HepG2 (cell line): ENCODE measurements at regions not wholly inside any gene's neighbourhood (a gene's known extent, or its start where the extent isn't known, plus 50 kb on each side); places are given as distances from the start of the nearest gene placed in this dataset.

Experiments
- ARID2 ChIP-seq: sonication (generic); formaldehyde crosslinking; IDR thresholded peaks from 2 replicates; pipeline ENCODE4 v1.8.1; 2022; ENCODE audit warnings: mild to moderate bottlenecking, missing genetic modification reagents, borderline replicate concordance
- FOSL1 ChIP-seq: sonication (generic); formaldehyde crosslinking; IDR thresholded peaks from 2 replicates; pipeline ENCODE4 v1.9.0; 2021; ENCODE audit warnings: missing genetic modification reagents, borderline replicate concordance
- FOXP1 ChIP-seq, 2 experiments: fragments of 450-650 bp in 1 of 2; IDR thresholded peaks; 2 replicates each; pipeline ENCODE4 v1.6.1; 2017 to 2018; ENCODE audit warnings: antibody characterized with exemption in 1 of 2
- GABPB1 ChIP-seq: IDR thresholded peaks from 2 replicates; pipeline ENCODE4 v1.6.1; 2016; ENCODE audit warnings: mild to moderate bottlenecking, missing genetic modification reagents, moderate library complexity, missing compliant biosample characterization
- JARID2 ChIP-seq: sonication (generic); formaldehyde crosslinking; IDR thresholded peaks from 2 replicates; pipeline ENCODE4 v1.8.1; 2023; ENCODE audit warnings: missing genetic modification reagents, inconsistent platforms; ENCODE audit not compliant: insufficient replicate concordance
- KIAA2018 ChIP-seq: sonication (generic); formaldehyde crosslinking; IDR thresholded peaks from 2 replicates; pipeline ENCODE4 v1.5.0; 2020; ENCODE audit warnings: mild to moderate bottlenecking, missing genetic modification reagents, borderline replicate concordance
- NFATC3 ChIP-seq: sonication (generic); formaldehyde crosslinking; IDR thresholded peaks from 2 replicates; pipeline ENCODE4 v1.5.1; 2020; ENCODE audit warnings: mild to moderate bottlenecking, missing genetic modification reagents
- PAXIP1 ChIP-seq: sonication (generic); formaldehyde crosslinking; conservative IDR thresholded peaks from 2 replicates; pipeline ENCODE4 v1.4.0; 2020; ENCODE audit warnings: mild to moderate bottlenecking, missing genetic modification reagents, moderate library complexity
- STAT6 ChIP-seq: sonication (generic); formaldehyde crosslinking; IDR thresholded peaks from 2 replicates; pipeline ENCODE4 v1.4.0; 2020; ENCODE audit warnings: missing genetic modification reagents, mild to moderate bottlenecking, borderline replicate concordance
- ZNF704 ChIP-seq: sonication (generic); formaldehyde crosslinking; IDR thresholded peaks from 2 replicates; pipeline ENCODE4 v1.8.1; 2023; ENCODE audit warnings: mild to moderate bottlenecking, inconsistent platforms, moderate library complexity, missing genetic modification reagents, borderline replicate concordance

- TF ChIP-seq ARID2 (CRISPR knock-in tag), result no peak
- no peak for TF ChIP-seq JARID2 (CRISPR knock-in tag)
- TF ChIP-seq ZNF704 (CRISPR knock-in tag), result no peak
- TF ChIP-seq NFATC3 (CRISPR knock-in tag), result 0 out of 2 replicates have a peak, but pooled peaks have one; percentile 43
- TF ChIP-seq FOSL1 (CRISPR knock-in tag), result no peak
- TF ChIP-seq GABPB1 (CRISPR knock-in tag), result peak; percentile 32; the same call in 1 of the 2 replicates
- TF ChIP-seq PAXIP1 (CRISPR knock-in tag), result peak; percentile 91
- no peak for TF ChIP-seq FOXP1 (IDR thresholded peaks at IDR 0.05)
- peak; percentile 74 for TF ChIP-seq FOXP1 (CRISPR knock-in tag; IDR thresholded peaks at IDR 0.05)
- no peak for TF ChIP-seq KIAA2018
- no peak for TF ChIP-seq STAT6 (CRISPR knock-in tag)
These were observed 105.1 kb upstream of the PDE4B start (continued) for GRCh38 chr1:65687428-65688214.
